ENCODE measurements at regions not wholly inside any gene's neighbourhood (a gene's known extent, or its start where the extent isn't known, plus 50 kb on each side); places are given as distances from the start of the nearest gene placed in this dataset.

DNA sequence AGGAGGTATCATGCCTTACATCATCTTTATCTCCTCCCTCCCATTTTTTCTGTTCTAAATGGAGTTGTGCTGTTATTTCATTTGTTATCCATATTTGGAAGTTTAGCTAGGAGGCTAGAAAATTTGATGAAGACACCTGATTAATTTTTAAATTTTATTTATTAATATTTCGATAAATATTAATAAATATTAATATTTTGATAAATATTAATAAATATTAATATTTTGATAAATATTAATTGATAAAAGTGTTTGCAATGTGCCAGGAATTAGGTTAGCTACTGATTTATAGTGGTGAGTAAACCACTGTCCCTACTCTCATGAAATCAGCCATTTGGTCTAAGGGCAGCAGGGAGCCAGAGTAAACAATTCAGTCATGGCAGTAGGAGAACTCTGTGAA is 161.4 kb downstream of the GNAT3 start:
- TF ChIP-seq, protein P1, sequence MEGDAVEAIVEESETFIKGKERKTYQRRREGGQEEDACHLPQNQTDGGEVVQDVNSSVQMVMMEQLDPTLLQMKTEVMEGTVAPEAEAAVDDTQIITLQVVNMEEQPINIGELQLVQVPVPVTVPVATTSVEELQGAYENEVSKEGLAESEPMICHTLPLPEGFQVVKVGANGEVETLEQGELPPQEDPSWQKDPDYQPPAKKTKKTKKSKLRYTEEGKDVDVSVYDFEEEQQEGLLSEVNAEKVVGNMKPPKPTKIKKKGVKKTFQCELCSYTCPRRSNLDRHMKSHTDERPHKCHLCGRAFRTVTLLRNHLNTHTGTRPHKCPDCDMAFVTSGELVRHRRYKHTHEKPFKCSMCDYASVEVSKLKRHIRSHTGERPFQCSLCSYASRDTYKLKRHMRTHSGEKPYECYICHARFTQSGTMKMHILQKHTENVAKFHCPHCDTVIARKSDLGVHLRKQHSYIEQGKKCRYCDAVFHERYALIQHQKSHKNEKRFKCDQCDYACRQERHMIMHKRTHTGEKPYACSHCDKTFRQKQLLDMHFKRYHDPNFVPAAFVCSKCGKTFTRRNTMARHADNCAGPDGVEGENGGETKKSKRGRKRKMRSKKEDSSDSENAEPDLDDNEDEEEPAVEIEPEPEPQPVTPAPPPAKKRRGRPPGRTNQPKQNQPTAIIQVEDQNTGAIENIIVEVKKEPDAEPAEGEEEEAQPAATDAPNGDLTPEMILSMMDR (conservative IDR thresholded peaks at IDR 0.05; ENCODE audit: low read depth, low read length), result no peak
- DNase-seq (ENCODE audit: low read depth), result no peak

DNA sequence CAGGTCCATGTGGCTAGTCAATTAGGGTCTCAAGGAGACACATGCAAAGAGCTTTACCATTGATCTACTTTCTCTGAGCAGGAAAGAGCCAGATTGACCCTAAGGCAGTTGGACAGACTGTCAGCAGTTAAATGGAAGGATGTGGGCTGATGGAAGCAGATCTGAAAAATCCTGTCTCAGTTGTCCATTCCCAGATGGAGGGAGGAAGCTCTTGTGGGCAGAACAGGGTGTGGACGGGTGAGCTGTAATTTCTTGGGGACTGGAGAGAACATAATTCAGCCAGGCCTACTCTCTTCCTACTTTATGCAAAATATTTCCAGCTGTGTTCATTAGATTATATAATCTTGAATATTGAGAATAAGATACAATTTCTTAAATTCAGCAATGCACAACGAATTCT is 163.6 kb downstream of the GNAT3 start:
- no peak for DNase-seq (ENCODE audit: low read depth)
- TF ChIP-seq, protein P1 (conservative IDR thresholded peaks at IDR 0.05; ENCODE audit: low read depth, low read length), result no peak
- no peak overlapping the region for H3K4me3 ChIP-seq (ENCODE audit: low read depth, low read length)

More for the DNA sequence above, 161.4 kb downstream of the GNAT3 start:
- H3K4me3 ChIP-seq (ENCODE audit: low read depth, low read length), result no peak overlapping the region

DNA sequence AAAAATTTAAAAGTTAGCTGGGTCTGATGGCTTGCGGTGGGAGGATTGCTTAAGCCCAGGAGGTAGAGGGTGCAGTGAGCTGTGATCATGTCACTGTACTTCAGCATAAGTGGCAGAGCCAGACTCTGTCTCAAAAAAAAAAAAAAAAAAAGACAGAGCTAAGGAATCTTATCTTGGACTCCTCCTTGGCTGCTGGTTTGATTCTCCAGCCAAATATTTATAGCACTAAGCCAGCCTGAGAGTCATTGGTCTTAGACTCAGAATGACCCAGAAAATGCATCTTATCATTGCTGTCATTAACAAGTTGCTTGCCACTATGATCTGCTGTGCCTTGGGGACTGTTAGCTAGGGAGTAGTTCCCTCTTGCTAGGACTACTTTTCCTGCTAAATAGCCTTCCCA is 164.7 kb downstream of the GNAT3 start:
- H3K4me3 ChIP-seq (ENCODE audit: low read depth, low read length), result no peak overlapping the region
- DNase-seq (ENCODE audit: low read depth), result no peak
- TF ChIP-seq, protein P1 (conservative IDR thresholded peaks at IDR 0.05; ENCODE audit: low read depth, low read length), result no peak

DNA sequence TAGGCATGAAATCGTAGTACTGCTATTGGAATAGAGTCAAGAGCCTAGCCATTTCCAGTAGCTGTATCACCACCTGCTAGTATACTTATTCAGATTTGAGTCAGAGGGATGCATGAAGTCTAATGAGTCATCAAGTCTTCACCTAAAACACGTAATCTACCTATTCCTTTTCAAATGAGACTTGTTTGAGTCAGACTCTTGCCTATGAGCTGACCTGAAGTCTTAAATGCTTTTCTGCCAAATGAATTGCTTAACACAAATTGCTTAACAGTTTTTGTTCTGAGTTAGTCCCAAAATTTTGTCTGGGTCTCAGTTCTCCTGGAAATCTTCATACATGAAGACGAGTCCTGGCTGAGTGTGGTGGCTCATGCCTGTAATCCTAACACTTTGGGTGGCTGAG is 165.2 kb downstream of the GNAT3 start:
- TF ChIP-seq, protein P1 (conservative IDR thresholded peaks at IDR 0.05; ENCODE audit: low read depth, low read length), result no peak
- peak; percentile 55 for DNase-seq (ENCODE audit: low read depth)
- no peak overlapping the region for H3K4me3 ChIP-seq (ENCODE audit: low read depth, low read length)

DNA sequence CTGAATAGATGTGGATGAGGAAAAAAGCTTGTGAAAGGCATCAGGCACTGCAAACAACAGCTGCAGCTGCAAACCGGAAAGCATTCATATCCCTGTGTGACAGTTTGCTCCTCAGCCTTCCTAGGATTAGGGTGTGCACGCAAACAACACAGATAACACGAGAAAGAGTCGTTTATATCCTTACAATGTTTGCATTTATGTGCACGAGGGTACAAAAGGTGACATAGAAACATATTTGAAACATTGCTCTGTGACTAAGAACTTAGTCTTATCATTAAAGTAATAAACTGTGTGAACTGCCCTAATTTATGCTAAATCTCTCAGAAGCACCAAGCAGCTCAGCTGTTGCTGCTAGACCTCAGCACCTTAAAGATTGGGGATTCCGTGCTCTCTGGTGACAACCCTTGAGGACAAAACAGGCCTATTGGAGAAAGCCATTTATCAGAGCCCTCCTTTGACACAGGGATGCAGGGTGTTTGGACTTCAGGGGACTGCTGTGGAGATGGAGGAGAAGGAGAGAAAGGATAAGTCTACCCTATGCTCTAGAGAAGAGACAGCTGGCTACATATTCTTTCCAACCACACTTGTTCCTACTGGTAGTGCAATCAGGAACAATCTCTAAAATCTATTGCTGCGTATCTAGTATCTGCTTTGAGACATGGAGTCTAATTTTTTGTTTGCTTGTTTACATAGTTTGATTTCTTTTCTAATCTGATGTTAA is 176.2 kb downstream of the GNAT3 start:
- DNase-seq (ENCODE audit: low read depth), result peak; percentile 44
- TF ChIP-seq, protein P1 (conservative IDR thresholded peaks at IDR 0.05; ENCODE audit: low read depth, low read length), result no peak
- no peak overlapping the region for H3K4me3 ChIP-seq (ENCODE audit: low read depth, low read length)

DNA sequence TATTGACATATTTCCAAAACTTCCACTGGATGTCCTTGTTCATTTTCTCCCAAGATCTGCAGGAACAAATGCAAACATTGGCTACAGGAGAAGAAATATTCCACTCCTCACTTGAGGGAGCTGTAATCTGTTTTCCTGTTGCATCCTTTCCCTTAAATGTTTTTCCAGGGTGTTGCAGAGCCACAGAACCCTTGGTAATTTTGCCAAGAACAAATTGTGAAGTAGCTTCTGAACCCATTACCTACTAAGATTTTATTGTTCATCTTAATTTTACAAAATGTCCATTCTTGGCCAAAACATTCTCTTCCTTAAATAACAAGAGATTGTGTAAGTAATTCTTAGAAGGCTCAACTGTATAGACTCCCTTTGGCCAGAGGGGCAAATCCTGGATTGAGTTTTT is 177.0 kb downstream of the GNAT3 start:
- DNase-seq (ENCODE audit: low read depth), result no peak
- TF ChIP-seq, protein P1 (conservative IDR thresholded peaks at IDR 0.05; ENCODE audit: low read depth, low read length), result no peak
- no peak overlapping the region for H3K4me3 ChIP-seq (ENCODE audit: low read depth, low read length)

DNA sequence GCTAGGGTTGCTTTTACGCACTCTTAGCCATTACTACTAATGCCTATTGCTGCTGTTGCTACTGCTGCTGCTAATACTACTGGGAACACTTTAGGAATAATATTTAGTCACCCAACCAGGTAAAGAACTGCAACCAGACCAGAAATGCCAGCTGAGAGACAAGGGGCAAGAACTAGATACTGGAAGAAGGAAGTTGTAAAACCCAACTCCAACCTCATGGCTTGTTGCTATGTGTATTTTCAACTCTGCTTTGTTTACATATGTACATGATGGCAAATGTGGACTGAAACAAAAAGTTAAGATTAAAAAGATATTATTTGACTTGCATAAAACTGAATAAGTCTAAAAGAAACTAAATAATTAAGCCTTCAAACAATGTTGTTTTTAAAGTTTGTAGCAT is 177.7 kb downstream of the GNAT3 start:
- TF ChIP-seq, protein P1 (conservative IDR thresholded peaks at IDR 0.05; ENCODE audit: low read depth, low read length), result no peak
- no peak overlapping the region for H3K4me3 ChIP-seq (ENCODE audit: low read depth, low read length)
- DNase-seq (ENCODE audit: low read depth), result no peak

All from choroid plexus epithelial cell (primary cell).